ENCODE measurements at regions not wholly inside any gene's neighbourhood (a gene's known extent, or its start where the extent isn't known, plus 50 kb on each side); places are given as distances from the start of the nearest gene placed in this dataset.

- TF ChIP-seq BHLHE40 (IDR thresholded peaks at IDR 0.05; ENCODE audit: borderline replicate concordance) (no peak), FOXK2 (IDR thresholded peaks at IDR 0.05) (no peak), PKNOX1 (IDR thresholded peaks at IDR 0.05) (no peak), TARDBP (IDR thresholded peaks at IDR 0.05) (no peak), FOXM1 (IDR thresholded peaks at IDR 0.05; ENCODE audit: borderline replicate concordance) (no peak)
Measured at GRCh38 chrX:20637351-20637750, 370.6 kb upstream of the RPS6KA3 start.
